IMR-90 (cell line): ENCODE measurements at regions not wholly inside any gene's neighbourhood (a gene's known extent, or its start where the extent isn't known, plus 50 kb on each side); places are given as distances from the start of the nearest gene placed in this dataset.

ENCODE experiments used
- CEBPB ChIP-seq: IDR thresholded peaks from 2 replicates; pipeline ENCODE4 v1.6.1; 2012; ENCODE audit warnings: low read depth, low read length, improper control_type of control experiment
- RAD21 ChIP-seq: IDR thresholded peaks from 2 replicates; pipeline ENCODE4 v1.6.1; 2012; ENCODE audit warnings: low read length, improper control_type of control experiment
- TF ChIP-seq, protein P1 (sequence below): fragments of 150-350 bp; IDR thresholded peaks from 2 replicates; pipeline ENCODE4 v1.6.1; 2016; ENCODE audit warnings: low read depth, mild to moderate bottlenecking, low read length, moderate library complexity, borderline replicate concordance

DNA sequence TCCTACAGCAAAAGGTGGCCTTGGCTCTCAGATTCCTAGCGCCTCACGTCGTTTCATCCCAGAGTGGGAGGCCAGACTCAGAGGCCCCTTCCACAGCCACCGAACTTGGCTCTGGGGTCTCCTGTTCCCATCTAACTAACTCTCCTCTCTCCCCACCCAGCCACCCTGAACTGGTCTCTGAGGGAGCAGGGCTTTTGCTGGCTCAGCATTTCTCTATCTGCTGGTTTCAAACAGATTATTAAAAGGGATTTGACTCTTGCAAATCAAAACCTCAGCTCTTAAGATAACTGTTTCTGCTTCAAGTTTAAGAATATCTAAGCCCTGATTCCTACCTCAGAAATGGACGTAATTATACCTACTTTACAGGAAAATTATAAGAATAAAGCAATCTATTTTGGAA is 91.0 kb upstream of the ATP1B1 start:
- TF ChIP-seq CEBPB (no peak), RAD21 (no peak)
- TF ChIP-seq, protein P1, sequence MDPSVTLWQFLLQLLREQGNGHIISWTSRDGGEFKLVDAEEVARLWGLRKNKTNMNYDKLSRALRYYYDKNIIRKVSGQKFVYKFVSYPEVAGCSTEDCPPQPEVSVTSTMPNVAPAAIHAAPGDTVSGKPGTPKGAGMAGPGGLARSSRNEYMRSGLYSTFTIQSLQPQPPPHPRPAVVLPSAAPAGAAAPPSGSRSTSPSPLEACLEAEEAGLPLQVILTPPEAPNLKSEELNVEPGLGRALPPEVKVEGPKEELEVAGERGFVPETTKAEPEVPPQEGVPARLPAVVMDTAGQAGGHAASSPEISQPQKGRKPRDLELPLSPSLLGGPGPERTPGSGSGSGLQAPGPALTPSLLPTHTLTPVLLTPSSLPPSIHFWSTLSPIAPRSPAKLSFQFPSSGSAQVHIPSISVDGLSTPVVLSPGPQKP: no peak
